HG02588 (cell line): ENCODE measurements at regions not wholly inside any gene's neighbourhood (a gene's known extent, or its start where the extent isn't known, plus 50 kb on each side); places are given as distances from the start of the nearest gene placed in this dataset.

ENCODE experiments used
- ATAC-seq: cut with Tn5 transposase; IDR thresholded peaks from one replicate; pipeline ENCODE4 v1.9.1; 2021; ENCODE audit warnings: mild to moderate bottlenecking, moderate library complexity; ENCODE audit not compliant: unreplicated experiment

GRCh38 chr18:24663026-24663425 lies 202.6 kb downstream of the HRH4 start:
- no peak for ATAC-seq

- no peak for ATAC-seq
These were observed 208.6 kb downstream of the HRH4 start for GRCh38 chr18:24669015-24669414.

GRCh38 chr18:24669502-24669901 lies 209.1 kb downstream of the HRH4 start:
- no peak for ATAC-seq

DNA sequence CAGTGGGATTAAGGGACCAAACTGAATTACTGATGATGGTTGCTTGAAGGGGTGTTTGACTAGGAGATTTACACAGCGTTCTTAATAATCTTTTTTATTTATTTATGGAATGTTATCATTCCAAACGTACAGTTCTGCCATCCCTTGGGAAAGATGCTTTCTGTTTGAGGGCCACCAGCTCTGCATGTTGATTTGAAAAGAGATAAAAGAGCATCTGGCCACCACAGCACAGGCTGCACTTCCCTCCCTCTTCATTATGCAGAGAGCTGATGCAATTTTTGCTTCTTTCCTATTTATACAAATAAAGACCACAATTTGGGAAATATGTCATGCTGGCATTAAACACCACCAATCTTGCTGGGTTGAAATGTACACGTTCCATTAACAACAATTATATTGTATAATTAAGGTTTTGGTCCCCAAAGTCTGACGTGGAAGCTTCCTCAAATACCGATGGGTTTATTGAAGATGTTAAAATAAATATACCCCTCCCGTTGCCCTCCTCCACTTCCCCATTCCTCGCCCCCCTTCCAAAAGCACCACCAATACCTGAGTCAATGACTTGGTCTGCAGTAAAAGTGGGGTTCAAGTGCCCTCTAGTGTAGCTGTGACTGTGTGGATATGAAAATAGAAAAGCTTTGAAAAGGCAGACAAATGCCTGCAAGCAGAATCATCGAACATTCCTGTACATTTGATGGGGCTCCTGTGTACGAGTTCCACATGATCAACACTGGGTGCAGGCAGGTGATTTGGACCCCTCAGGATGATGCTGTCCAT lies 211.9 kb downstream of the HRH4 start:
- no peak for ATAC-seq

DNA sequence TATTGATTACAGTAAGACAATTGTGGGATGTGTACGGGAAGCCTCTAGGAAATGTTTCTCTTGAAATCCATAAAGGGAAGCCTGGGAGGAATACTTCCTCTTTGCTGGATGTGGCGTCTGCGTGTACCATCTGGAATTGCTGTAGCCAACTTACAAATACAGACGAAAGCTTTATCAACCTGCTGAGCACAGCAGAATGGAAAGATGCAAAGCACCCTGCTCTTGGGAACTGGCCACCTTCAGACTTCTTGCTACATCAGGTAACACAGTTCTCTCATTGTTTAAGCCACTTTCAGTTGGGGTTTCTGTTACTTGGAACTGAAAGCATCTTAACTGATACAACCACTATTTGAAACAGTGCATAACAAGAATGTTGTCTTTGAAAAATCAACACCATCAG lies 213.8 kb downstream of the HRH4 start:
- ATAC-seq, result no peak

- no peak for ATAC-seq
These were observed 214.2 kb downstream of the HRH4 start for GRCh38 chr18:24674605-24675004.

DNA sequence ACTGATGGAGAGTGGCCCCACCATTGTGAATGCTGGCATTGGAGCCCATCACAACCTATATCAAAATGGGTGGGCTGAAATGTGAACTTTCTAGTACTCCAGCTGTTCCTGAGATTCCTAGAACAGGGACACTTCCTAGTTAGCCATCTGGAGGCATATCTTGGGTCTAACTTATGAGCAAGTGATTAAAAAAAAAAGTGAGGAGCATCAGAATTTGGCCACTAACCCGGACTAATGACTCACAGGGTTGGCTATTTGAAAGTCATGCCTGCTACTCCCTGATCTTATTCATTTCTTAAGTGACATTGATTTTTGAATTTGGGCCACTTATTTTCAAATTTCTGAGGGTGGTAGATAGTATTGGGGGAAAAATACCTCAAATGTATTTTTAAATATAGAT lies 216.6 kb downstream of the HRH4 start:
- no peak for ATAC-seq

DNA sequence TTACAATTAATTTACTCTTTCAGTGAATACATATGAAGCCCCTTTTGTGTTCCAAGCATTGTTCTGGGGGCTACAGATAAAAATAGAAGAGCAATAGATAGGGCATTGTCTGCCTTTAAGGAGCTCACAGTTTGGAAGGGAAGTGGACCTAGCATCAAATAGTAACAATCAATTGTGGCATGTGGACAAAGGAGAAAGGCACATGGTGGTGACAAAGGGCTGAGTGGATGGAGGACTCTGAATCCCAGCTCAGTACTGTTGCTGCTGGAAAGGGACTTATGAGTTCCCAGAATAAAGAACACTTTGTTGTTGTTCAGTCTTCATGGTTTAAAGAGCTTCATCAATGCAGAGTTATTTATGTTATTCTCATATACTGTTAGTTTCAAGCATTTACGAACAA lies 217.7 kb downstream of the HRH4 start:
- ATAC-seq, result no peak

GRCh38 chr18:24678626-24679025 lies 218.2 kb downstream of the HRH4 start:
- ATAC-seq, result no peak

DNA sequence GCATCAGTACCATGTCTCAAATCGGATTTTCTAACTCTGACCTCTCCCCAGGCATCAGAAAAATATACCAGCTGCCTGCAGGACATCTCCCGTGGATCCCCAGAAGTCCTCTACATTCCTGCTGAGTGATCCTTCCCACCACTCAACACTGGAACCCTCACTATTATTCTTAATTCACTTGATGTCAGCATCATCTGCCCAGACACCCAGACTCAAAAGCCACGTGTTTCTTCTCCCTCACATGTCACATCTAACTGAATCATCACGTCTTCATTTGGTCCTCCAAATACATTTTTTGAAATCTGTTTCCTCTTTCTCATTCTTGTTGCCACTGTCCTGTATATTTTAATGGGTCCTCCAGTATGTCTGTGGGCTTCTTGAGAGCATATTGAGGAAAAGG lies 218.6 kb downstream of the HRH4 start:
- no peak for ATAC-seq

- no peak for ATAC-seq
These were observed 223.5 kb downstream of the HRH4 start for GRCh38 chr18:24683925-24684324.

DNA sequence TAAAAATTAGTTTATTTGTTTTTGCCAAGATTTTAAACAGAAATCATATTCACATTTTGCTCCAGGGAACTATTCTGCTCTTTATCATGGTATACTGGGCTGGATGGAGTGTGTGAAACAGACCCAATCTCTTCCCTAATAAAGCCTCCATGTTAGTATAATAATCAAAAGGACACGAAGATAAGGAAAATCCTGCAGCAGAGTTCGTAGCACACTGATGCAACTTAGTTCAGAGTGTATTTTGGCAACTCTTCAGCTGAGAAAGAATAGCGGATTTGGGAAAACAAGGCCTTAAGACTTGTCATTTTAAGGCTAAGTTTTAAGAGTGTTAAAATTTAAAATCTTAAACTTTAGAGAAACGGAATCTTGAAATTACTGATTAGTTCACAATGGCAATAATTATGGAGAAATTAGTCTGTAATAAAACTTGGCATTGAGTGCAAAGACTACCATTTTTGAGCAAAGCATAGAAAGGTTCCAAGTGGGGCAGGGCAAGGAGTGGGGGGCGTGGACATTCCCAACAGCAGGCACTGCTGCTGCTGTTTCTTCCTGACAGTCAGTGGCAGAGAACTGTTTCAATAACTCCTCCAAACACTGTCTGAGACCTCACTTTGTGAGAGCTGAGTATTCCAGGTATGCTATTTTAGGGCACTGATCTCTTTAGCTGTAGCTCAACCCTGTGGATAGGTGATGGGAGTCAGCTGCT lies 225.0 kb downstream of the HRH4 start:
- no peak for ATAC-seq

DNA sequence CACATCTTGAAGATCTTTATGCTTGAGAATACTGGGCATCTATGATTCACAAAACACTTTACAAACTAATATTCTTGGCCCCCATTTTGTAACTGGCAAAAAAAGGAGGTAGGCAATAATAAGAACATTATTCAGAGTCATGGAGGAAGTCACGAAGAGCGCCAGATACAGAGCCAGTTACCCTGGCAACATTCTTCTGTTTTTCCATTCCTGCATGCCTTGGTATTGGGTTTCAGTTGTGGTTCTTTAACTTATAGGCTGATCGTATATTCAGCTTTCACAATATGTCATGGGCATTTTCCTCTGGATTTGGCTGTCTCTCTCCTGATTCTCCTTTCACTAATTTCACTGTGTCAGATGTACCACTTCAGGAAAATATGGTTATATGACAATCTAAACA lies 234.7 kb downstream of the HRH4 start:
- no peak for ATAC-seq

DNA sequence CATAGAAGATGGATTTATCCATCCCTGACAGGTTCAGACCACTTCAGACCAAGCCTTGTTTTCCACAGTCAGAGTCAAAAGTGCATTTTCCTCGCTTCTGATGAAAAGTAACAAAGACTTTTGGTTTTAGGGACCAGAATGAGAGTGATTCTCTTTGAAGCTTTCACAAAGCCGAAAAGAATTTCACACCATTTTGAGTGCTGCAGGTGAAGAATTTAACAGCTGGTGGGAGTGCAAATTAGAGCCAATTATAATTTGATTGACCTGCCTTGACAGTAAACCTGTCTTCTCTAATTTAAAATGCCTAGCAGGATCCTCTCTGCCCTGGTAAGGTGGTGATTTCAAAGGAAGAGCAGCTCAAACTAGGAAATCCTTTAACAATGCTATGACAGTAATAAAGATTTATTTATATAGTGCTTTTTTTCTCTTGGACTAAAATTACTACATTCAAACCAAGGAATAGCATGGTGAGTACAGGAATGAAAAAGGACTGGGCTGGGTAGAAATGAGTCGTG lies 241.6 kb downstream of the HRH4 start:
- no peak for ATAC-seq

DNA sequence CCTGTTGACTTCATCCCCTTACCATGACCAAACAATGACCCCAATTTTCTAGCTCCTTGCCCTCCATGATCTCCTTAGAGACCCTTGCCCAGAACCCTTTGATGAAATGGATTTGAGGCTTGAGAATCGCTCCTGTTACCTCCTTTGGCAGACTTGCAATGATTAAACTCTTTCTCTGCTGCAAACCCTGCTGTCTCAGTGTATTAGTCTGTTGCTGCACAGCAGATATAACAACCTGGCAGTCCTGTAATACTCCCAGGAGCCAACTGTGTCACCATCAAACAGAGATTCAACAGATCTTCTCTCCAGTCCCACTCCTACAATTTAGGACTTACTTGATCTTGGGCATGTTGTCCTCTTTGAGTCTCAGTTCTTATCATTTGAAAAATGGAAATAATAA lies 242.9 kb downstream of the HRH4 start:
- ATAC-seq, result no peak

- ATAC-seq, result no peak
These were observed 244.7 kb downstream of the HRH4 start for GRCh38 chr18:24704946-24705630.

DNA sequence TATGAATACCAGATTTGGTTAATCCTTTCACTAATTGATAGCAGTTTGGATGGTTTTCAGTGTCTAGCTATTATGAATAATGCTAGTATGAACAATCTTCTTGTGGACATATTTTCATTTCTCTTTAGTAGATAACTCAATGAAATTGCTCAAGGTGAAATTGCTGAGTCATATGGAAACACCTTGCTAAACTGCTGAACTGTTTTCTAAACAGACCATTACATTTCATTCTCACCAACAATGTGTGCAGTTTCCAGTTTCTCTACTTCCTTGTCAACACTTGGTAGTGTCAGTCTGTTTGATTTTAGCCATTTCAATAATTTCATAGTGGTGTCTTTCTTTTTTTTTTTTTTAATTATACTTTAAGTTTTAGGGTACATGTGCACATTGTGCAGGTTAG lies 250.0 kb downstream of the HRH4 start:
- no peak for ATAC-seq

DNA sequence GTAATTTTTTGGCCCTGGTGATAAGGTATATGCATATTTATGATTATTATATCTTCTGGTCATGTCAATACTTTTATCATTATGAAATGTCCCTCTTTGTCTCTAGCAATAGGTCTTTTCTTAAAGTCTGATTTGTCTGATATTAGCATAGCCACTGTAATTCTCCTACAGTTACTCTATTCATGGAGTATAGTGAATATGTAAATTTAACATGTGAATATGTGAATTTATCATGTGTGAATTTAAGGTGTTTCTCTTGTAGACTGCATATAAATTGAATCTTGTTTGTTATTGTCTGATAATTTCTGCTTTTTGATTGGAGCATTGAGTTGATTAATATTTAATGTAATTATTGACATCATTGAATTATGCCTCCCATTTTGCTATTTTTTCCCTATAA lies 259.4 kb downstream of the HRH4 start:
- no peak for ATAC-seq

DNA sequence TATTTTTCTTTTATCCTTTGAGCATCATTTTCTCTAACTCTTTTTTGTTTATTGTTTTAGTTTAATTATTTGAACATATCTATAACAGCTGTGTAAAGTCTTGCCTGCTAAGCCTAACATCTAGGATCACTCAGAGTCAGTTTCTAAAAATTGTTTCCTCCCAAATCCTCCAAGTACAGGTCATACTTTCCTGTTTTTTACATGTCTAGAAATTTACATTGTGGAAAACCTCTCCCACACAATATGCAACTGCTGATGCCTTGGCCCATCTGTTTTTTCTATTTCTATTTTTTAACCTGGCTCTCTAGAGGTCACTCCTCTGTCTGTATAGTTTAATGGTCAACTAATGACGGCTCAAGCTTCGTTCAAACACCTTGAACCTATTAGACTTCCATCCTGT lies 261.0 kb downstream of the HRH4 start:
- ATAC-seq, result no peak

GRCh38 chr18:24725644-24726415 lies 265.4 kb downstream of the HRH4 start:
- no peak for ATAC-seq
